GM12865 (cell line): ENCODE measurements at regions not wholly inside any gene's neighbourhood (a gene's known extent, or its start where the extent isn't known, plus 50 kb on each side); places are given as distances from the start of the nearest gene placed in this dataset.

Source experiments
- DNase-seq: peaks from one replicate; pipeline ENCODE4 v3.0.0; 2010; ENCODE audit warnings: low read depth
- H3K4me3 ChIP-seq: 2 replicates; pipeline ENCODE4 v1.5.1; 2011; ENCODE audit warnings: mild to moderate bottlenecking, low read depth, low read length, control low read depth
- CTCF ChIP-seq: IDR thresholded peaks from 2 replicates; pipeline ENCODE4 v1.5.1; 2011; ENCODE audit warnings: low read length, control low read depth, low read depth, inconsistent platforms; ENCODE audit not compliant: insufficient read depth; ENCODE audit errors: missing control alignments

GRCh38 chr7:125256446-125256845 is 326.8 kb upstream of the POT1 start:
- no peak overlapping the region for H3K4me3 ChIP-seq
- DNase-seq = no peak
- TF ChIP-seq CTCF = no peak

- no peak overlapping the region for H3K4me3 ChIP-seq
- TF ChIP-seq CTCF = no peak
- no peak for DNase-seq
Observed at GRCh38 chr7:125255810-125256209, 326.2 kb upstream of the POT1 start.

GRCh38 chr7:125254566-125254965 is 324.9 kb upstream of the POT1 start:
- DNase-seq = no peak
- no peak for TF ChIP-seq CTCF
- no peak overlapping the region for H3K4me3 ChIP-seq

GRCh38 chr7:125253452-125254190 is 324.0 kb upstream of the POT1 start:
- H3K4me3 ChIP-seq = no peak overlapping the region
- no peak for DNase-seq
- no peak for TF ChIP-seq CTCF

GRCh38 chr7:125247514-125248098 is 318.0 kb upstream of the POT1 start:
- no peak overlapping the region for H3K4me3 ChIP-seq
- TF ChIP-seq CTCF = no peak
- no peak for DNase-seq

GRCh38 chr7:125246706-125247105 is 317.1 kb upstream of the POT1 start:
- no peak for DNase-seq
- no peak overlapping the region for H3K4me3 ChIP-seq
- no peak for TF ChIP-seq CTCF

- TF ChIP-seq CTCF = no peak
- no peak overlapping the region for H3K4me3 ChIP-seq
- DNase-seq = no peak
Observed at GRCh38 chr7:125241548-125241947, 311.9 kb upstream of the POT1 start.
